ENCODE measurements at regions not wholly inside any gene's neighbourhood (a gene's known extent, or its start where the extent isn't known, plus 50 kb on each side); places are given as distances from the start of the nearest gene placed in this dataset.

DNA sequence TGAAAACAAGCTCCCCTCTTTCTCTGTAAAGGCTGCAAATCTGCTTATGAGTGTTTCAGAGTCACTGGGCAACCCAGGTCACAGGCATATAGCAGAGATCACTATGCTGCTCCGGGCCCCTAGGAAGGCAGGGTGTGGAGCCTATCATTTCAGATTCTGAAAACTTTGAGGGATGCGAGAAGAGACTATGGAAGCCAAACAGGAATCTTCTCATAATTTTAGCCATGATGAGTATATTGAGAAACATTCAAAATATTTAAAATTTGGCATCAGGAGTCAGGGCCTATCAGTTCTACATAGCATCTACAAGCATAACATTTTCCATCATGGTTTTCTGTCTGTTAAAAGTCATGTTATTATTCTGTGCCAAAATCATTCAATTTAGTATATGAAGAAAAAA is 61.7 kb upstream of the ATXN3L start:
- Histone ChIP-seq H3F3A (replicated peaks; ENCODE audit: insufficient read depth) (peaks cover 47% of the 10 kb centered on the region), H3K9ac (peak overlapping the region; percentile 56; the same call in 1 of the 2 replicates), H3K4me3 (ENCODE audit: low read depth in 2 of 2, low read length in 1 of 2) (no peak overlapping the region), H3K79me2 (ENCODE audit: insufficient read depth) (no peaks in the 10 kb centered on the region), H3K4me1 (ENCODE audit: control insufficient read depth in 1 of 2, insufficient read depth in 2 of 2, low read depth in 1 of 2, low read length in 1 of 2) (peaks cover 9 to 19% of the 10 kb centered on the region in 2 experiments), H4K20me1 (ENCODE audit: insufficient read depth) (no peaks in the 10 kb centered on the region), H3K27ac (ENCODE audit: low read depth in 2 of 2, low read length in 1 of 2) (peak overlapping the region; percentile 67 to 87; a peak in 3 of 4 replicates), H3K9me3 (no peaks in the 10 kb centered on the region), H3K4me2 (no peak overlapping the region), H3K27me3 (ENCODE audit: insufficient read depth) (no peaks in the 10 kb centered on the region), H2AFZ (ENCODE audit: low read depth) (peak overlapping the region; percentile 29; the same call in 1 of the 2 replicates), H3K9me2 (no peaks in the 10 kb centered on the region), H3K36me3 (replicated peaks in 1 of 2; ENCODE audit: control insufficient read depth in 1 of 2, insufficient read depth in 2 of 2, low read length in 1 of 2) (no peaks in the 10 kb centered on the region)
- CTCF ChIA-PET, result no interaction called here
- POLR2A ChIA-PET, result no interaction called here
- whole genome bisulfite sequencing (ENCODE audit: low lambda C conversion rate), result 26% methylated on average over 2 of the region's 2 CpGs
- DNase-seq, result no peak
- TF ChIP-seq USF2 (IDR thresholded peaks at IDR 0.05; ENCODE audit: borderline replicate concordance, low read depth, low read length) (no peak), NFIC (IDR thresholded peaks at IDR 0.05; ENCODE audit: borderline replicate concordance) (peak; percentile 83), TEAD4 (IDR thresholded peaks at IDR 0.05; ENCODE audit: borderline replicate concordance, insufficient read depth) (peak; percentile 41; the same call in 1 of the 2 replicates), TCF12 (IDR thresholded peaks at IDR 0.05) (peak; percentile 65), JUND (IDR thresholded peaks at IDR 0.05) (peak; percentile 57), TAF1 (IDR thresholded peaks at IDR 0.05; ENCODE audit: borderline replicate concordance, low read depth, low read length) (no peak), FOSL2 (IDR thresholded peaks at IDR 0.05; ENCODE audit: borderline replicate concordance, low read depth) (peak; percentile 53; the same call in 1 of the 2 replicates), FOXJ3 (CRISPR knock-in tag; IDR thresholded peaks at IDR 0.05) (no peak), EP300 (IDR thresholded peaks at IDR 0.05; ENCODE audit: borderline replicate concordance in 1 of 2, low read depth in 1 of 2, low read length in 1 of 2) (peak in 1 of 2 experiments; percentile 65; a peak in 1 of 4 replicates), FOXM1 (IDR thresholded peaks at IDR 0.05; ENCODE audit: low read depth) (peak; percentile 40; the same call in 1 of the 2 replicates), ELF1 (IDR thresholded peaks at IDR 0.05) (no peak), MEF2A (IDR thresholded peaks at IDR 0.05; ENCODE audit: borderline replicate concordance, low read depth) (peak; percentile 48; the same call in 1 of the 2 replicates), GATA2 (CRISPR knock-in tag; IDR thresholded peaks at IDR 0.05) (no peak), RCOR1 (IDR thresholded peaks at IDR 0.05; ENCODE audit: low read length) (no peak), MXI1 (IDR thresholded peaks at IDR 0.05; ENCODE audit: low read depth, low read length) (no peak), SMC3 (IDR thresholded peaks at IDR 0.05; ENCODE audit: low read depth, low read length) (no peak)
- TF ChIP-seq, protein P1, sequence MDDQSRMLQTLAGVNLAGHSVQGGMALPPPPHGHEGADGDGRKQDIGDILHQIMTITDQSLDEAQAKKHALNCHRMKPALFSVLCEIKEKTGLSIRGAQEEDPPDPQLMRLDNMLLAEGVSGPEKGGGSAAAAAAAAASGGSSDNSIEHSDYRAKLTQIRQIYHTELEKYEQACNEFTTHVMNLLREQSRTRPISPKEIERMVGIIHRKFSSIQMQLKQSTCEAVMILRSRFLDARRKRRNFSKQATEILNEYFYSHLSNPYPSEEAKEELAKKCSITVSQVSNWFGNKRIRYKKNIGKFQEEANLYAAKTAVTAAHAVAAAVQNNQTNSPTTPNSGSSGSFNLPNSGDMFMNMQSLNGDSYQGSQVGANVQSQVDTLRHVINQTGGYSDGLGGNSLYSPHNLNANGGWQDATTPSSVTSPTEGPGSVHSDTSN (IDR thresholded peaks at IDR 0.05), result peak; percentile 56

DNA sequence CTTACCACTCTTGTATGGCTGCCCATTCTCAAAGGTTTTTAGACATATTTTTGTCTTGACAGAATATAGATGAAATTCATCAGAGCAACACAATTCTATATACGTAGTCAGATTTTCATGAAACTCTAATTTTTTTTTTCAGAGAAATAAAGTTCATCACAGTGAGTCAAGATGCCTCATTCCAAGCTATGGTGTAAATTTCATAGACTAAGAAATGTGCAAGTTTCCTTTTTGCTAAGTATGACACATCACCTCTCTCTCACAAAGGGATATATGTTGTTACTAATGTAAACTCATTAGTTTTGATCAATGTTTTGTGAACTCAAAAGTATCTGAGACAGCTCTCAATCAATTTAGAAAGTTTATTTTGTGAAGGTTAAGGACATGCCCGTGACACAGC is 60.4 kb upstream of the ATXN3L start:
- H3F3A ChIP-seq (replicated peaks; ENCODE audit: insufficient read depth), result peaks cover 52% of the 10 kb centered on the region
- WGBS (ENCODE audit: low lambda C conversion rate), result 31% methylated on average over 2 of the region's 2 CpGs
- no peaks in the 10 kb centered on the region for H3K27me3 ChIP-seq (ENCODE audit: insufficient read depth)
- no peaks in the 10 kb centered on the region for H3K9me2 ChIP-seq
- no peaks in the 10 kb centered on the region for H4K20me1 ChIP-seq (ENCODE audit: insufficient read depth)
- peak overlapping the region; percentile 56; the same call in 1 of the 2 replicates for H3K9ac ChIP-seq
- H2AFZ ChIP-seq (ENCODE audit: low read depth), result no peak overlapping the region; the same call in 1 of the 2 replicates
- H3K27ac ChIP-seq (ENCODE audit: low read depth in 2 of 2, low read length in 1 of 2), result peak overlapping the region; percentile 53 to 87; a peak in 3 of 4 replicates
- H3K9me3 ChIP-seq, result no peaks in the 10 kb centered on the region
- no peaks in the 10 kb centered on the region for H3K79me2 ChIP-seq (ENCODE audit: insufficient read depth)
- H3K4me3 ChIP-seq (ENCODE audit: low read depth in 2 of 2, low read length in 1 of 2), result no peak overlapping the region
- H3K4me1 ChIP-seq (ENCODE audit: control insufficient read depth in 1 of 2, insufficient read depth in 2 of 2, low read depth in 1 of 2, low read length in 1 of 2), result peaks cover 14 to 24% of the 10 kb centered on the region in 2 experiments
- no peak overlapping the region for H3K4me2 ChIP-seq
- ChIA-PET POLR2A (no interaction called here), CTCF (interaction anchor here (1.0 kb wide), 1 partner anchor 9 kb away, joined by 4 read pairs; no protein-coding TSS in a partner anchor)
- H3K36me3 ChIP-seq (replicated peaks in 1 of 2; ENCODE audit: control insufficient read depth in 1 of 2, insufficient read depth in 2 of 2, low read length in 1 of 2), result no peaks in the 10 kb centered on the region
- no peak for DNase-seq
- TF ChIP-seq MXI1 (IDR thresholded peaks at IDR 0.05; ENCODE audit: low read depth, low read length), result no peak
- TF ChIP-seq, protein P2, sequence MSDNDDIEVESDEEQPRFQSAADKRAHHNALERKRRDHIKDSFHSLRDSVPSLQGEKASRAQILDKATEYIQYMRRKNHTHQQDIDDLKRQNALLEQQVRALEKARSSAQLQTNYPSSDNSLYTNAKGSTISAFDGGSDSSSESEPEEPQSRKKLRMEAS (IDR thresholded peaks at IDR 0.05; ENCODE audit: low read depth), result no peak
- no peak for TF ChIP-seq ELF1 (IDR thresholded peaks at IDR 0.05)
- TF ChIP-seq RXRA (IDR thresholded peaks at IDR 0.05; ENCODE audit: borderline replicate concordance, low read depth), result no peak
- TF ChIP-seq POLR2AphosphoS5 (IDR thresholded peaks at IDR 0.05; ENCODE audit: low read depth, low read length), result no peak
- 0 out of 4 replicates have a peak, but pooled peaks of 1 of the 2 experiments have one; percentile 18 for TF ChIP-seq EP300 (IDR thresholded peaks at IDR 0.05; ENCODE audit: borderline replicate concordance in 1 of 2, low read depth in 1 of 2, low read length in 1 of 2)
- no peak for TF ChIP-seq NRF1 (IDR thresholded peaks at IDR 0.05; ENCODE audit: low read depth, low read length)
- no peak for TF ChIP-seq YY1 (IDR thresholded peaks at IDR 0.05; ENCODE audit: low read depth)
- TF ChIP-seq RAD21 (IDR thresholded peaks at IDR 0.05; ENCODE audit: low read length), result no peak
- TF ChIP-seq, protein P1 (IDR thresholded peaks at IDR 0.05), result peak; percentile 10; the same call in 1 of the 2 replicates
- no peak for TF ChIP-seq MEF2A (IDR thresholded peaks at IDR 0.05; ENCODE audit: borderline replicate concordance, low read depth)
- TF ChIP-seq, protein P3, sequence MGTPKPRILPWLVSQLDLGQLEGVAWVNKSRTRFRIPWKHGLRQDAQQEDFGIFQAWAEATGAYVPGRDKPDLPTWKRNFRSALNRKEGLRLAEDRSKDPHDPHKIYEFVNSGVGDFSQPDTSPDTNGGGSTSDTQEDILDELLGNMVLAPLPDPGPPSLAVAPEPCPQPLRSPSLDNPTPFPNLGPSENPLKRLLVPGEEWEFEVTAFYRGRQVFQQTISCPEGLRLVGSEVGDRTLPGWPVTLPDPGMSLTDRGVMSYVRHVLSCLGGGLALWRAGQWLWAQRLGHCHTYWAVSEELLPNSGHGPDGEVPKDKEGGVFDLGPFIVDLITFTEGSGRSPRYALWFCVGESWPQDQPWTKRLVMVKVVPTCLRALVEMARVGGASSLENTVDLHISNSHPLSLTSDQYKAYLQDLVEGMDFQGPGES (IDR thresholded peaks at IDR 0.05; ENCODE audit: low read depth, low read length), result no peak
